Mammary epithelial cell (primary cell): ENCODE measurements at regions not wholly inside any gene's neighbourhood (a gene's known extent, or its start where the extent isn't known, plus 50 kb on each side); places are given as distances from the start of the nearest gene placed in this dataset.

Experiments used
- CTCF ChIP-seq, 2 donors: IDR thresholded peaks in 1 of 2; conservative IDR thresholded peaks in 1 of 2; 2 replicates each; pipeline ENCODE4 v1.5.1; 2011 to 2012; ENCODE audit warnings: inconsistent platforms in 2 of 2, low read length in 2 of 2, mild to moderate bottlenecking in 2 of 2, control low read depth in 1 of 2, low read depth in 1 of 2; ENCODE audit not compliant: insufficient read depth in 1 of 2; ENCODE audit errors: extremely low read depth in 1 of 2
- EZH2 ChIP-seq: IDR thresholded peaks from 2 replicates; pipeline ENCODE4 v1.6.1; 2012; ENCODE audit warnings: low read length, inconsistent platforms, borderline replicate concordance

DNA sequence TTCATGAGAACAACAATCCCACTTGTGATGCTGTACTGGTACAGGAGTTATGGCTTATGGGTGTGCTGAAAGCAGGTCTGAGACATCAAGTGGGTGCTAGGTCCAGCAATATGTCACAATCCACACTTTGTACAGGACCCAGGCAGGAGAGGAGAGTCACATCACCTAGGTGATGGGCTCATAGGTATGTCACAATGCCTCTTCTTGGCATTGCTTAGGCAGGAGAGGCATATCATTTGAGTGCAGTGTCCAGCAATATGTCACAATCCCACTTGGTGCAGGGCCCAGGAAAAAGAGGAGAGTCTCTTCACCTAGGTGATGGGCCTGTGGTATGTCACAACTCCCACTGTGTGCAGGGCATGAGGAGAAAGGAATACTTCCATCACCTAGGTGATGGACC lies 2110.0 kb downstream of the TP53TG3F start:
- TF ChIP-seq CTCF (conservative IDR thresholded peaks at IDR 0.05 in 1 of 2, IDR thresholded peaks at IDR 0.05 in 1 of 2; ENCODE audit: extremely low read depth in 1 of 2, insufficient read depth in 1 of 2, low read depth in 1 of 2, low read length in 2 of 2) (no peak), EZH2 (no peak)
